ENCODE measurements at regions not wholly inside any gene's neighbourhood (a gene's known extent, or its start where the extent isn't known, plus 50 kb on each side); places are given as distances from the start of the nearest gene placed in this dataset.

- ATAC-seq = no peak
- peaks cover 6% of the 10 kb centered on the region for H3K4me1 Mint-ChIP-seq
- POLR2A ChIA-PET = no interaction called here
Observed at GRCh38 chr21:27740084-27740483, 773.2 kb upstream of the ADAMTS5 start.

GRCh38 chr21:27739187-27739586 lies 772.3 kb upstream of the ADAMTS5 start:
- peaks cover 6% of the 10 kb centered on the region for H3K4me1 Mint-ChIP-seq
- TF ChIP-seq CBFB (CRISPR knock-in tag; IDR thresholded peaks at IDR 0.05; ENCODE audit: low read depth) = no peak
- TF ChIP-seq E2F1 (CRISPR knock-in tag; IDR thresholded peaks at IDR 0.05) = no peak
- H3K4me3 Mint-ChIP-seq = no peak overlapping the region
- ChIA-PET CTCF (no interaction called here), POLR2A (no interaction called here)
- no peaks in the 10 kb centered on the region for H3K27me3 Mint-ChIP-seq (ENCODE audit: low read depth)
- H3K36me3 Mint-ChIP-seq = peaks cover 11% of the 10 kb centered on the region
- no peak overlapping the region for H3K27ac Mint-ChIP-seq
- ATAC-seq (no peak), DNase-seq (ENCODE audit: low spot score) (no peak)
- H3K9me3 Mint-ChIP-seq = peaks cover 25% of the 10 kb centered on the region

More at GRCh38 chr21:27740084-27740483, 773.2 kb upstream of the ADAMTS5 start:
- Mint-ChIP-seq H3K9me3 (peaks cover 28% of the 10 kb centered on the region), H3K27ac (no peak overlapping the region), H3K27me3 (ENCODE audit: low read depth) (no peaks in the 10 kb centered on the region), H3K36me3 (peaks cover 11% of the 10 kb centered on the region), H3K4me3 (no peak overlapping the region)
- TF ChIP-seq E2F5 (CRISPR knock-in tag; IDR thresholded peaks at IDR 0.05) (no peak), NR3C1 (CRISPR knock-in tag; conservative IDR thresholded peaks at IDR 0.05; ENCODE audit: low read depth) (no peak), FOXK1 (CRISPR knock-in tag; IDR thresholded peaks at IDR 0.05) (no peak), ATF3 (CRISPR knock-in tag; conservative IDR thresholded peaks at IDR 0.05) (no peak), RORB (CRISPR knock-in tag; IDR thresholded peaks at IDR 0.05) (no peak), TP53 (CRISPR knock-in tag; IDR thresholded peaks at IDR 0.05) (no peak), FOXJ3 (CRISPR knock-in tag; IDR thresholded peaks at IDR 0.05; ENCODE audit: borderline replicate concordance) (no peak), TEAD4 (CRISPR knock-in tag; IDR thresholded peaks at IDR 0.05) (no peak), NFATC4 (CRISPR knock-in tag; IDR thresholded peaks at IDR 0.05) (no peak), PREB (CRISPR knock-in tag; IDR thresholded peaks at IDR 0.05; ENCODE audit: borderline replicate concordance) (no peak), SMAD3 (CRISPR knock-in tag; IDR thresholded peaks at IDR 0.05; ENCODE audit: borderline replicate concordance) (no peak), RELA (CRISPR knock-in tag; IDR thresholded peaks at IDR 0.05; ENCODE audit: borderline replicate concordance) (no peak), ZNF396 (CRISPR knock-in tag; IDR thresholded peaks at IDR 0.05; ENCODE audit: borderline replicate concordance) (no peak), AR (CRISPR knock-in tag; IDR thresholded peaks at IDR 0.05) (no peak)
- CTCF ChIA-PET = no interaction called here
- no peak for DNase-seq (ENCODE audit: low spot score)

GRCh38 chr21:27735699-27736098 lies 768.8 kb upstream of the ADAMTS5 start:
- POLR2A ChIA-PET = no interaction called here
- Mint-ChIP-seq H3K4me3 (no peak overlapping the region), H3K4me1 (peaks cover 6% of the 10 kb centered on the region), H3K36me3 (peaks cover 15% of the 10 kb centered on the region), H3K27ac (no peak overlapping the region), H3K9me3 (peaks cover 25% of the 10 kb centered on the region), H3K27me3 (ENCODE audit: low read depth) (no peaks in the 10 kb centered on the region)
- ATAC-seq (no peak), DNase-seq (ENCODE audit: low spot score) (no peak)
- CTCF ChIA-PET = no interaction called here
- TF ChIP-seq ZNF671 (CRISPR knock-in tag; IDR thresholded peaks at IDR 0.05) (no peak), CREB1 (CRISPR knock-in tag; IDR thresholded peaks at IDR 0.05) (no peak), ZNF317 (CRISPR knock-in tag; IDR thresholded peaks at IDR 0.05; ENCODE audit: borderline replicate concordance, low read depth) (no peak), MYBL2 (CRISPR knock-in tag; IDR thresholded peaks at IDR 0.05) (no peak), PRDM15 (CRISPR knock-in tag; IDR thresholded peaks at IDR 0.05) (no peak), ATF1 (CRISPR knock-in tag; IDR thresholded peaks at IDR 0.05) (no peak), USF1 (CRISPR knock-in tag; IDR thresholded peaks at IDR 0.05) (no peak)
